ENCODE measurements at regions not wholly inside any gene's neighbourhood (a gene's known extent, or its start where the extent isn't known, plus 50 kb on each side); places are given as distances from the start of the nearest gene placed in this dataset.

DNA sequence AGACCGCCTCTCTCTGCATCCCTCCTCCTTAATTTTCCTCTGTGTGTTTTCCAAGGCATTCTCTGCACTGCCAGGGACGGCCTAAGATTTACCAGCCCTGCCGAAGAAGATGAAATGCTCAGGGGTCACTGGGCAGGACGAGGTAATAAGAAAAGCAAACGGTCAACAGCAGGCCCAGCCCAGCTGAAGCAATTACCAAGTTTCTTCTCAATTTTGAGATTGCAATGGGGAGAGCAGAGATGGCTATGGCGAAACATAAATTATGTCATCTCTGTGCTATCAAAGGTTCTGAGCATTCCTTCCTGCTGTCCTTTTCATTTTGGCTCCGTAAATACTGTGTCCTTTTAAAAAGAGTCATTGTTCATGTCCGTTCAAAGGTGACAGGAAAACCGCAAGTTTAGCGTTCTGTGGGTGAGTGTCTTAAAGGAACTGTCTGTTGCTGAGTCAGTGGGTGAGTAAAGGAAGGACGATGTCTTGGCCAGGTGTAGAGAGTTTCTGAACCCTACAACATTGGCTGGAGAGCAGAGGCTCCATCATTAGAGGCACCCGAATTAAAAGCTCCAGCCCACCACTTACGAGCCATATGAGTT is 753.9 kb upstream of the EEF2KMT start:
- under 1% methylated on average over 13 of the region's 13 CpGs for WGBS (ENCODE audit: low lambda C conversion rate)

More for the DNA sequence above, 753.9 kb upstream of the EEF2KMT start:
- in situ Hi-C loops (cut with HindIII; ENCODE audit: extremely low pct_ligation_motif_present, low pct_unique_long_range_greater_than_20kb) (no loop called here), intact Hi-C loops (cut with micrococcal nuclease; ENCODE audit: unreplicated experiment) (no loop called here)
- Histone ChIP-seq H2AFZ (ENCODE audit: low read length) (no peak overlapping the region), H3K4me1 (ENCODE audit: insufficient read depth, low read length) (no peaks in the 10 kb centered on the region), H3K79me2 (ENCODE audit: insufficient read depth, low read length) (no peaks in the 10 kb centered on the region), H3K9me3 (ENCODE audit: low read length) (no peaks in the 10 kb centered on the region), H3K4me2 (ENCODE audit: low read depth, low read length) (no peak overlapping the region), H3K9ac (ENCODE audit: insufficient read depth, low read depth, low read length) (no peak overlapping the region), H3K27ac (ENCODE audit: extremely low read length, insufficient read depth, low read length) (no peak overlapping the region), H3K27me3 (ENCODE audit: control insufficient read depth in 1 of 2, insufficient read depth in 2 of 2, low read length in 2 of 2) (peaks cover 0 to 14% of the 10 kb centered on the region in 2 experiments; a peak in 2 of 5 replicates), H4K20me1 (ENCODE audit: insufficient read depth, low read length) (no peaks in the 10 kb centered on the region), H3K4me3 (replicated peaks in 1 of 3; ENCODE audit: insufficient read depth in 1 of 3, low read depth in 2 of 3, low read length in 3 of 3) (no peak overlapping the region), H3K36me3 (replicated peaks in 1 of 2; ENCODE audit: control insufficient read depth in 1 of 2, insufficient read depth in 2 of 2, low read length in 2 of 2) (no peaks in the 10 kb centered on the region)
- DNase-seq (ENCODE audit: low spot score) (no peak), FAIRE-seq (no peak), ATAC-seq (no peak)
- ChIA-PET CTCF (ENCODE audit: low intra/inter-chr PET ratio, low total read pairs) (no interaction called here), POLR2A (no interaction called here)
- TF ChIP-seq FOXO1 (CRISPR knock-in tag; IDR thresholded peaks at IDR 0.05): no peak
- TF ChIP-seq U2AF2 (IDR thresholded peaks at IDR 0.05; ENCODE audit: low read depth, low read length): no peak
- no peak for TF ChIP-seq ZNF275 (CRISPR knock-in tag; IDR thresholded peaks at IDR 0.05; ENCODE audit: borderline replicate concordance)
- no peak for TF ChIP-seq ZNF33B (CRISPR knock-in tag; IDR thresholded peaks at IDR 0.05)
- TF ChIP-seq ZNF547 (CRISPR knock-in tag; IDR thresholded peaks at IDR 0.05): no peak
- TF ChIP-seq, protein P1, sequence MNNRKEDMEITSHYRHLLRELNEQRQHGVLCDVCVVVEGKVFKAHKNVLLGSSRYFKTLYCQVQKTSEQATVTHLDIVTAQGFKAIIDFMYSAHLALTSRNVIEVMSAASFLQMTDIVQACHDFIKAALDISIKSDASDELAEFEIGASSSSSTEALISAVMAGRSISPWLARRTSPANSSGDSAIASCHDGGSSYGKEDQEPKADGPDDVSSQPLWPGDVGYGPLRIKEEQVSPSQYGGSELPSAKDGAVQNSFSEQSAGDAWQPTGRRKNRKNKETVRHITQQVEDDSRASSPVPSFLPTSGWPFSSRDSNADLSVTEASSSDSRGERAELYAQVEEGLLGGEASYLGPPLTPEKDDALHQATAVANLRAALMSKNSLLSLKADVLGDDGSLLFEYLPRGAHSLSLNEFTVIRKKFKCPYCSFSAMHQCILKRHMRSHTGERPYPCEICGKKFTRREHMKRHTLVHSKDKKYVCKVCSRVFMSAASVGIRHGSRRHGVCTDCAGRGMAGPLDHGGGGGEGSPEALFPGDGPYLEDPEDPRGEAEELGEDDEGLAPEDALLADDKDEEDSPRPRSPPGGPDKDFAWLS (CRISPR knock-in tag; IDR thresholded peaks at IDR 0.05; ENCODE audit: borderline replicate concordance): no peak
- TF ChIP-seq MYNN (CRISPR knock-in tag; IDR thresholded peaks at IDR 0.05; ENCODE audit: low read depth): no peak
- no peak for TF ChIP-seq ZNF563 (CRISPR knock-in tag; IDR thresholded peaks at IDR 0.05)
- no peak for TF ChIP-seq U2AF1 (optimal IDR thresholded peaks at IDR 0.05; ENCODE audit: low read depth, low read length)
- TF ChIP-seq NCOA1 (CRISPR knock-in tag; IDR thresholded peaks at IDR 0.05): no peak
- no peak for TF ChIP-seq MAFK (conservative IDR thresholded peaks at IDR 0.05 in 1 of 2, IDR thresholded peaks at IDR 0.05 in 1 of 2; ENCODE audit: low read length in 2 of 2)
- TF ChIP-seq POGZ (CRISPR knock-in tag; IDR thresholded peaks at IDR 0.05): no peak
- no TSS peak for BruUV-seq (replicated peaks)

Data from HepG2 (cell line).